ENCODE measurements at regions not wholly inside any gene's neighbourhood (a gene's known extent, or its start where the extent isn't known, plus 50 kb on each side); places are given as distances from the start of the nearest gene placed in this dataset.
A peak's percentile ranks its signal among the peaks of the same experiment; 100 is the strongest.

- TF ChIP-seq POLR2AphosphoS5 (IDR thresholded peaks at IDR 0.05; ENCODE audit: low read depth, low read length) (no peak), POLR2A (IDR thresholded peaks at IDR 0.05; ENCODE audit: low read depth, low read length) (no peak), TAF1 (IDR thresholded peaks at IDR 0.05; ENCODE audit: low read depth, low read length) (no peak), SPI1 (IDR thresholded peaks at IDR 0.05; ENCODE audit: low read depth, low read length) (peak; percentile 48)
These were observed 86.0 kb upstream of the ITGA4 start for GRCh38 chr2:181371195-181371594.
